Heart left ventricle (tissue), 16 donors: ENCODE measurements at regions not wholly inside any gene's neighbourhood (a gene's known extent, or its start where the extent isn't known, plus 50 kb on each side); places are given as distances from the start of the nearest gene placed in this dataset.

ENCODE experiments used
- ATAC-seq, 4 donors: fragments of 200-7000 bp; cut with Tn5 transposase; one replicate each; pipeline ENCODE4 v1.9.1; 2020 to 2022; ENCODE audit warnings: moderate library complexity in 4 of 4, mild to moderate bottlenecking in 3 of 4, moderate number of reproducible peaks in 1 of 4
- DNase-seq, 5 donors: peaks; one replicate each; pipeline ENCODE4 v3.0.0-alpha.2; 2020
- H3K27ac ChIP-seq, 12 donors: fragments of 200-600 bp; sonication (generic) in 4 of 12; one replicate each; pipeline versions ENCODE4 v1.5.0 to v1.8.0; 2016 to 2022; ENCODE audit warnings: mild to moderate bottlenecking in 2 of 12
- H3K27me3 ChIP-seq, 9 donors: fragments of 200-600 bp; sonication (generic) in 2 of 9; one replicate each; pipeline versions ENCODE4 v1.5.1 to v1.8.0; 2016 to 2022; ENCODE audit warnings: mild to moderate bottlenecking in 3 of 9
- H3K36me3 ChIP-seq, 9 donors: fragments of 200-600 bp; sonication (generic) in 2 of 9; one replicate each; pipeline versions ENCODE4 v1.5.0 to v1.8.0; 2018 to 2022; ENCODE audit warnings: mild to moderate bottlenecking in 2 of 9
- H3K4me1 ChIP-seq, 12 donors: fragments of 200-600 bp; sonication (generic) in 4 of 12; one replicate each; pipeline versions ENCODE4 v1.5.0 to v1.8.0; 2016 to 2022; ENCODE audit warnings: mild to moderate bottlenecking in 3 of 12
- H3K4me3 ChIP-seq, 12 donors: fragments of 200-600 bp; sonication (generic) in 4 of 12; one replicate each; pipeline versions ENCODE4 v1.5.0 to v1.8.0; 2017 to 2022; ENCODE audit warnings: mild to moderate bottlenecking in 9 of 12, moderate library complexity in 4 of 12
- H3K9me3 ChIP-seq, 12 donors: fragments of 200-600 bp; sonication (generic) in 4 of 12; one replicate each; pipeline versions ENCODE4 v1.5.0 to v1.8.0; 2016 to 2022; ENCODE audit warnings: mild to moderate bottlenecking in 1 of 12
- POLR2A ChIP-seq, 2 donors: fragments of 450-650 bp; IDR thresholded peaks; one replicate each; pipeline ENCODE4 v1.6.1; 2017; ENCODE audit warnings: antibody characterized with exemption in 2 of 2, mild to moderate bottlenecking in 2 of 2, moderate library complexity in 2 of 2
- WGBS, 4 donors: extraction: QIAGEN DNeasy Blood & Tissue Kit in 2 of 4; methylation state at CpG; one replicate each; pipeline versions ENCODE4 v1.1.5 to v1.1.7; 2013 to 2018; 5-methylcytosine and 5-hydroxymethylcytosine counted together
- intact Hi-C, 10 donors: fragments of 100-400 bp; cut with DNase I; formaldehyde crosslinking; loops; one replicate each; pipeline versions ENCODE4 v1.11.1 to v1.14.2; 2022
- TF ChIP-seq, protein P1 (sequence below), 12 donors: fragments of 200-600 bp; sonication (generic) in 4 of 12; IDR thresholded peaks; one replicate each; pipeline versions ENCODE4 v1.5.0 to v1.8.0; 2018 to 2022; ENCODE audit warnings: antibody characterized with exemption in 12 of 12, mild to moderate bottlenecking in 5 of 12
- donor health status: ischemic (EF 13 %, LVEDD 7.1; RV severe dilation, severe dysfunction).
- donor health status: healthy with polysubstance abuse.
- donor health status: DM: no; HTN: yes; CAD: no.
- donor health status: DM: no; HTN: no; CAD: no.
- donor health status: ischemic (EF 25% LVEDD 6.9; RV normal size, moderate dysfunction).
- donor health status: ischemic (EF 25% LVEDD 5.7; RV mildly dilated, moderate dysfunction).
- donor health status: healthy.
- donor health status: DM: yes; HTN: yes; CAD: no.
- donor health status: ischemic (EF 35%, LVEDD 5.7; RV mildly dilated, moderate dysfunction).
- donor health status: nonischemic (EF 11% LVEDD 7.7; RV severe dilation, severe dysfunction).
- donor health status: DM: yes; HTN: yes; CAD: no.
- donor health status: PGD.
- donor health status: ischemic (EF 29% LVEDD 5.4; RV normal size, mild dysfunction).
- donor health status: nonischemic (EF 23%, LVEDD 6.1; RV moderate dilation, normal function).

DNA sequence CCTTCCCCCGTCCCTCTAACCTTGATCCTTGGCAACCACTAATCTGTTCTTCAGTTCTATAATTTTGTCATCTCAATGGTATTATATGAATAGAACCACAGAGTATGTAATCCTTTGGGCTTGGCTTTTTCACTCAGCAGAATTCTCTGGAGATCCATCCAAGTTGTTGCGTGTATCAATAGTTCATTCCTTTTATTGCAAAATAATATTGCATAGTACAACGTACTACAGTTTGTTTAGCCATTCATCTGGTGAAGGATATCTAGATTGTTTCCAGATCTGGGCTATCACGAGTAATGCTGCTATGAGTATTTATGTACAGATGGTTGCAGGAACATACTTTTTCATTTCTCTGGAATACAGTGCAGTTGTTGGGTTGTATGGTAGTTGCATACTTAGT, 76.2 kb downstream of the PLXNA1 start:
- H3K27me3 ChIP-seq, result peaks cover 0 to 10% (median 0%) of the 10 kb centered on the region in 9 donors
- H3K4me3 ChIP-seq, result no peak overlapping the region
- H3K27ac ChIP-seq, result no peak overlapping the region
- peaks cover 0 to under 1% (median 0%) of the 10 kb centered on the region in 12 donors for H3K4me1 ChIP-seq
- H3K9me3 ChIP-seq, result peaks cover 0 to 12% (median 6%) of the 10 kb centered on the region in 12 donors
- no peak for DNase-seq
- ATAC-seq, result no peak
- 72 to 76% (median 74%) methylated on average over 4 of the region's 4 CpGs for WGBS, 4 donors
- H3K36me3 ChIP-seq, result no peaks in the 10 kb centered on the region
- TF ChIP-seq POLR2A (IDR thresholded peaks at IDR 0.05), result no peak
- TF ChIP-seq, protein P1, sequence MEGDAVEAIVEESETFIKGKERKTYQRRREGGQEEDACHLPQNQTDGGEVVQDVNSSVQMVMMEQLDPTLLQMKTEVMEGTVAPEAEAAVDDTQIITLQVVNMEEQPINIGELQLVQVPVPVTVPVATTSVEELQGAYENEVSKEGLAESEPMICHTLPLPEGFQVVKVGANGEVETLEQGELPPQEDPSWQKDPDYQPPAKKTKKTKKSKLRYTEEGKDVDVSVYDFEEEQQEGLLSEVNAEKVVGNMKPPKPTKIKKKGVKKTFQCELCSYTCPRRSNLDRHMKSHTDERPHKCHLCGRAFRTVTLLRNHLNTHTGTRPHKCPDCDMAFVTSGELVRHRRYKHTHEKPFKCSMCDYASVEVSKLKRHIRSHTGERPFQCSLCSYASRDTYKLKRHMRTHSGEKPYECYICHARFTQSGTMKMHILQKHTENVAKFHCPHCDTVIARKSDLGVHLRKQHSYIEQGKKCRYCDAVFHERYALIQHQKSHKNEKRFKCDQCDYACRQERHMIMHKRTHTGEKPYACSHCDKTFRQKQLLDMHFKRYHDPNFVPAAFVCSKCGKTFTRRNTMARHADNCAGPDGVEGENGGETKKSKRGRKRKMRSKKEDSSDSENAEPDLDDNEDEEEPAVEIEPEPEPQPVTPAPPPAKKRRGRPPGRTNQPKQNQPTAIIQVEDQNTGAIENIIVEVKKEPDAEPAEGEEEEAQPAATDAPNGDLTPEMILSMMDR (IDR thresholded peaks at IDR 0.05), result no peak
- intact Hi-C loops, result no loop called here

DNA sequence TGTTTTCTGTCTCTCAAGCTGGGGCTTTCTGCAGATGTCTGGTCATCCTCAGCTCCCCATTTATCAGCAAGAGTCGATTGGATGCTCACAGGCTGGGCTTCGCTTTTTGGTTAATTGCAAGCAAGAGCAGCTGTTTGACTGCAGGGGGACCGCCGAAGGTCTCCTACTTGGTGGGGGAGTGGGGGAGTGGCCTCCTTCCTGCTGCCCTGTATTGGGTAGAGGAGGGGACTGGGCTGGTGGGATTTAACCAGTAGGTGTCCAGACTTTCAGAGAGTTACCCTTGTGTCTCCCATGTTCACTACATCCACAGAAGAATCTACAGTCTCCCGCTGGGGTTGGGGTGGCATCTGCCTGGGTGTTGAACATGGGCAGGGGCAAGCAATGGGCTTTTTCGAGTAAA, 78.7 kb downstream of the PLXNA1 start:
- H3K4me3 ChIP-seq, result no peak overlapping the region
- intact Hi-C loops, result no loop called here
- peaks cover 0 to 11% (median 0%) of the 10 kb centered on the region in 9 donors for H3K27me3 ChIP-seq
- no peak overlapping the region for H3K27ac ChIP-seq
- H3K9me3 ChIP-seq, result peaks cover 0 to 12% (median 6%) of the 10 kb centered on the region in 12 donors
- no peaks in the 10 kb centered on the region for H3K36me3 ChIP-seq
- no peak for TF ChIP-seq POLR2A (IDR thresholded peaks at IDR 0.05)
- TF ChIP-seq, protein P1 (IDR thresholded peaks at IDR 0.05), result no peak
- ATAC-seq (no peak), DNase-seq (peak in 1 of 5 donors; percentile 11)
- WGBS, 4 donors, result 28 to 46% (median 42%) methylated on average over 6 of the region's 6 CpGs
- H3K4me1 ChIP-seq, result no peaks in the 10 kb centered on the region

DNA sequence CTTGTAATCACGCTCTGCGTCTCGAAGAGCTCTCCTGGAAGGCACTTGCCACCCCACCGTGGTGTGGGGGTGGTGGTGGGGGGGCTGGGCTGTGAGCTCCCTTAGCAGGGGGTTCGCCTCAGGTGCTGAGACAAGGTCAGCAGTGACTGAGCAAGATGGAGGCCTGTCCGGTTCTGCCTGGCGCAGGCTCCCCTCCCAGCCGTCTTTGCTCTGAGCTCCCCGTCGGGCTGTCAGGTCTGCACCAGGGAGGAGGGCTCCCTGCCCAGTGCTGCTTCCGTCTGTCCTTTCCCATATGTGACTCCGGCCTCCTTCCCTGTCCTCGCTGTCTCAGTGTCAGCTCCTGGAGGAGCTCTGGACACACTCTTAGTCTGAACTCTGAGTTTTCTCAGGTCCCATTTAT, 80.0 kb downstream of the PLXNA1 start:
- Histone ChIP-seq H3K27me3 (peaks cover 0 to 15% (median 0%) of the 10 kb centered on the region in 9 donors), H3K36me3 (no peaks in the 10 kb centered on the region), H3K4me3 (no peak overlapping the region), H3K9me3 (peaks cover 0 to under 1% (median 0%) of the 10 kb centered on the region in 12 donors), H3K4me1 (no peaks in the 10 kb centered on the region), H3K27ac (no peak overlapping the region)
- intact Hi-C loops, result no loop called here
- ATAC-seq (no peak), DNase-seq (peak in 1 of 5 donors; percentile 25)
- TF ChIP-seq POLR2A (IDR thresholded peaks at IDR 0.05), result no peak
- TF ChIP-seq, protein P1 (IDR thresholded peaks at IDR 0.05), result no peak
- WGBS, 4 donors, result 63 to 72% (median 67%) methylated on average over 13 of the region's 13 CpGs

DNA sequence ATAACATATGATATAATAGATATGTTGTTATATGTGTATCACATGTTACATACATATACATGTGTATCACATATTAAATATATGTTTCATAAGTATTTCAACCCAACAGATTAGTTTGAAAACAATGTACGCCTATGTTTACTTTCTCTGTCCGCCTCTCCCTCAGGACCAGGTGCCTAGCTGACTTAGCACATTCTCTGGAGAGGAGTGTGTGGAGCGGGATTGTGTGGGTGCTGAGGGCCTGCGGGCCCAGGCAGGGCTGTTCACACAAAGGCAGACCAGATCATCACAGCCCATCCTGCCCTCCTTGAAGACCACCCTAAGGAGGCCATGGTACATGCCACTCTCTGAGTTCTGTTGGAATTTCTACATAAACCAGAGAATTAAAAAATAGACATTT, 81.0 kb downstream of the PLXNA1 start:
- DNase-seq (no peak), ATAC-seq (no peak)
- intact Hi-C loops, result no loop called here
- Histone ChIP-seq H3K27me3 (peaks cover 0 to 21% (median 0%) of the 10 kb centered on the region in 9 donors), H3K36me3 (no peaks in the 10 kb centered on the region), H3K4me1 (no peaks in the 10 kb centered on the region), H3K9me3 (no peaks in the 10 kb centered on the region), H3K4me3 (no peak overlapping the region), H3K27ac (no peak overlapping the region)
- WGBS, 4 donors, result 89 to 93% (median 92%) methylated on average over 4 of the region's 4 CpGs
- TF ChIP-seq, protein P1 (IDR thresholded peaks at IDR 0.05), result no peak
- no peak for TF ChIP-seq POLR2A (IDR thresholded peaks at IDR 0.05)
